GM19395 (cell line): ENCODE measurements at regions not wholly inside any gene's neighbourhood (a gene's known extent, or its start where the extent isn't known, plus 50 kb on each side); places are given as distances from the start of the nearest gene placed in this dataset.

Experiments
- ATAC-seq: cut with Tn5 transposase; IDR thresholded peaks from one replicate; pipeline ENCODE4 v1.9.1; 2021; ENCODE audit warnings: mild to moderate bottlenecking, moderate library complexity; ENCODE audit not compliant: unreplicated experiment

DNA sequence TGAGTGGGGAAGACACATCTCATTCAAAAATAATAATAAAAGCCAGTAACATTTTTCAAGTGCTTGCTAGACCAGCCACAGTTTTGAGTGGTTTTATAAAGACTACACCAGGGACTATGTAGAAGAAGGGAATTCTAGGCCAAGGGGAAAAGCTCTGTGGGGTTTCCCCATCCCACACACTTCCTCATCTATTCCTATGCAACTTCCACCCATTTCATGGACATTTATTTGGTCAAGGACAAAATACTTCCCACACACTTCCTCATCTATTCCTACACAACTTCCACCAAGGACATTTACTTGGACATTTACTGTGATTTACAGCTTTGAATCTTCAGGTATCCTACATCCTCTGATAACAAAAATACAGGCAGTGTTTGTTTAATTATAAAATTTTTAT is 86.5 kb upstream of the KLF3 start:
- ATAC-seq = no peak

DNA sequence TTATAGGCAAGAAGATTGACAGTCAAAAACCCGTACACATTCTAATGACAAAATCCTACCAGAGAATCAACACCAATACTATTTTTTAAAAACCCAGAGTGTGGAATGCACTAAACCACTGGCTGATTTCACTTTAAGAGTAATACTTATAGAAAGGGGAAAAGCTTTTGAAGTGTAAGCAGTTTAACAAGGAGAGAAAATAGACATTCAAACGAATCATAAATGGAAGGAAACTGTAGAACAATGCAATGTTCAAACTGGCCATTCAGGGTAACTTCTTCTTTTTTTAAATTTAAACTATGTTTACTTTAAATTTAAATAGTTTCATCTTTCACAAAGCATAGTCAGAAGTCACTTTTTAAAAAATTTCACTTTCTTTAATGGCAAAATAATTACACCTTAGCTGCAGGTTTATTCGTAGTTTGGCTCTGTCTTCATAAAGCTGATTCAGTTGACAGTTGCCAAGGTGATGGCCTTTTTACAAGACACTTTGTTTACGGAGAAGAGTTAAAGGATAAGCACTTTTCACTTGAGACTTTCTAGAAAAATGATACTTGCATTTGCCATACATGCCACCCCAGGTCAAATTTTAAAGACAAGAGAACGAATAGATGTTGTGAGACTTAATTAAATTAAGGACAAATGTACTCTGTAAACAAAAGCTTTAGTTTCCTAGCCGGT is 82.4 kb upstream of the KLF3 start:
- ATAC-seq = no peak

DNA sequence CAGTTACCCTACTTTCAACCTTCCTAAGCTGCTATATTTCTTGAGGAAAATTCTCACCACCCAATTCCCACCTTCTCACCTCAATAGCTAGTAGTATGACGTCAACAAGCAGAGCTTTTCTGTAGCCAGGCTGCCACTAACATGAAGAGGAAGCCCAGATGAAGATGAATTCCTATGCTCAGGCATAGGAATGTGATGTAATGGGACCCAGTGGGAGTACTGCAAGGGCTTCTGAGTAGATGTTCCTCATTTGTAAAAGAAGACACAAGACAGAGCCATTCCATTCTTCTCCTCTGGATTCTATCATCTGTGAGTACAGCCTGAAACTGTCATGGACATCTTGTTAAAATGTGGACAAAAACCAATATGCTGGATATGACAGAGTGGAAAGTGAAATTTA is 81.6 kb upstream of the KLF3 start:
- no peak for ATAC-seq

DNA sequence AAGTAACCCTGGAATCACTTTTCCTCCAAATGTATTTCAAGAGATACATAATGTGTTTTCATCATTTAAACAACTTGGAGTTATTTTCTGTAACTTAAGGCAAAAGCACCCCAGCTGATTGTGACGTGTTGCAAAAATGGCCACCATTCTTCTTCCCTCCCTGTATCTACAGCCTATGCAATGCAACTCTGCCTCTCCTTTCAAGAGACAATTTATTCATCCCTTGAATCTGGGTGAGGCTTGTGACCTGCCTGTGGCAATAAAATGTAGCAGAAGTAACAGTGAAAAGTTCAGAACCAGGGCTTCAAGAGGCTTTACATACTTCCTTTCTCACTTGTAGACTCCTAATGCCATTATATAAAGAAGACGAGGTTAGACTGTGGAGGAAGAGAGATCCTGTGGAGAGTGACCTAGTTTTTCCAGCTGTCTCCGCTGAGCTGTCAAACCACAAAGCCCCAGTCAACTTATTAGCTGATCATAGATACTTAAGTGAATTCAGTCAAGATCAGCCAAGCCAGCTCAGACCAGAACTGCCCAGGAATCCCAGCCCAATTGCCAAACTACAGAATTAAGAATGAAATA is 81.0 kb upstream of the KLF3 start:
- no peak for ATAC-seq

DNA sequence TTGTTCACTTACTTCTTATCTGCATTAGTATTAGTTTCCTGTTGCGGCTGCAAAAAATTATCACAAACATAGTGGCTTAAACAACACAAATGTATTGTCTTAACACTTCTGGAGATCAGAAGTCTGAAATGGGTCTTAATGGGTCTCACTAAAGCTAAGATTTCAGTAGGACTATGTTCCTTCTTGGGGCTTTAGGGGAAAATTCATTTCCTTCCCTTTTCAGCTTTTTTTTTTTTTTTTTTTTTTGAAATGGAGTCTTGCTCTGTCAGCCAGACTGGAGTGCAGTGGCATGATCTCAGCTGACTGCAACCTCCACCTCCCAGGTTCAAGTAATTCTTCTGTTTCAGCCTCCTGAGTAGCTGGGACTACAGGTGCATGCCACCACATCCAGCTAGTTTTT is 78.1 kb upstream of the KLF3 start:
- no peak for ATAC-seq

DNA sequence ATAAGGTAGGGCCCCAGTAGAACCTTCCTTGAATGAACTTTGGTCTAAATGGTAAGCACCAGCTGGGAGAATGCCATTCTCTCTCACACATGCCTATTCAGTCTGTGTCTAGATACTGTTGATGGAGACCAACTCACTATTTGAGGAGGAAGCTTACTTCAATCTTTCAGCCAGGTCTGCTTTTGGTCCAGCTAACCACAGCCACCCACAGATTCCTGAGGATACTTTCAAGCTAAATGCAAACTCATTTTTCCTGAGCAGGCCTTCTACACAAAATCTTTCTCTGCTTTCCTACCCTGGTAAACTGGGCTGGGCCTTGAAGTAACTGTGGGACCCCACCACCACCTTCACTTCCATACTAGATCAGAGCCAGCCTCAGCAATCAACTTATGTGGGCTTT is 76.9 kb upstream of the KLF3 start:
- ATAC-seq = no peak

DNA sequence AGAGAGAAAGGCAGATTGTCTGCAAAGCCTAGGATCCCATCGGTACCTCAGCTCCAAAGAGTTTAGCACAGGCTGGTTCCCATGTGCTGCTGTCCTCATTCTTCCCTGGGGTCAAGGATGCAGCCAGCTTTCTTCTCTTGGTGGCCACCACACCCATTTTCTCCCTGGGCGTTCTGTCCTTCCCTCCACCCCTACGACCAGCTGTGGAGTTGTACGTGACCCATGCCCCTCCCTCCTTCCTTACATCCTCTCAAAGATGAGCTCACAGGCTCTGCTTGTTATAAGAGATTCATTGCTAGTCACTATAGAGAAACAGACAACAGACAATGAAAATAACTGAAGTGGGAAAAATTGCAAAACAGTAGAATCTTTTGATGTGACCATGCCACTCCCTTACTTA is 74.0 kb upstream of the KLF3 start:
- ATAC-seq = no peak

DNA sequence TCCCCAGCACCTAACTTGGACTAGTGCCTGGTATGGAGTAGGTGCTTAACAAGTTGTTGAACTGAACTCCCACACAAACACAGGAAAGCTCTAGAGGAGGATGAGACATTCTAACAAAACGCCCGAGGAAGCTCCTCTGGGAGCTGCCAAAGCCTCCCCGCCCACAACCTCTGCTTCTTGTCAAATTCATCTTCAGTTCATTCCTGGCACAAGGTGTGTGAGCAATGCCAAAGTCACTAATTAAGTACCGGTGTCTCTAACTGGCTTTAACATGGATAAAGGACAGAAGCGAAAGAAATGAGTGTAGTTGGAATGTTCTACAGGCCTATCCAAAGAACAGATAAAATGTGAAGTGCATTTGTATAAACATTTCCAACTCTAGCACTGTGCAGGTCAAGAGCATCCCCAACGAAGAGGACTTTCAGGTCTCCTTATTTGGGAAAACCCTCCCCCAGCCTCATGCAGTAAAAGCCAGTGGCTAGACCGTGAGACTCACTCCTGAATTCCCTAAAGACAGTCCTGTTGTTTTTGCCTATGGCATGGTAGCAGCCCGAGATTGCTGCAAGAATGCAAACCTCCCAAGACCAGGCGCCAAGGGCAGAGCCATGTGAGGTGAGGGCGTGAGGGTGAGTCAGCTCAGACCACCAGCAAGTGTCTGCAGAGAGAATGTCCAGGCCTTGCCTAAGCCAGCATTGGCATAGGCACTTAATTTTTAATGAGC is 72.2 kb upstream of the KLF3 start:
- no peak for ATAC-seq

DNA sequence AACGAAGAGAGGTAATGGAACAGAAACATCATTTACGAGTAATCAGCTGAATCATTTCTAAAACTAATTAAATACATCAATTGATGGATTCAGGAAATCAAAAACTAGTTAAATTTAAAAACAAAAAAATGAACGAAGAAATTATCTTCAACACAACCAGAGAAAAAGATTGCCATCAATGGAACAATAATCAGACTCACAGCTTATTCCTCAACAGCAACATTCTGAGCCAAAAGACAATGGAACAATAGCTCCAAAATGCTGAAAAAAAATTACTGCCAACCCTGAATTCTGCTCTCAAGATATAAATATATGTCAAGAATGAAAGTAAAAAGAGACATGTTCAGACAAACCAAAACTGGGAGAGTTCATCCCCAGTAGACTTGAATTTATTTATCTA is 65.5 kb upstream of the KLF3 start:
- no peak for ATAC-seq

DNA sequence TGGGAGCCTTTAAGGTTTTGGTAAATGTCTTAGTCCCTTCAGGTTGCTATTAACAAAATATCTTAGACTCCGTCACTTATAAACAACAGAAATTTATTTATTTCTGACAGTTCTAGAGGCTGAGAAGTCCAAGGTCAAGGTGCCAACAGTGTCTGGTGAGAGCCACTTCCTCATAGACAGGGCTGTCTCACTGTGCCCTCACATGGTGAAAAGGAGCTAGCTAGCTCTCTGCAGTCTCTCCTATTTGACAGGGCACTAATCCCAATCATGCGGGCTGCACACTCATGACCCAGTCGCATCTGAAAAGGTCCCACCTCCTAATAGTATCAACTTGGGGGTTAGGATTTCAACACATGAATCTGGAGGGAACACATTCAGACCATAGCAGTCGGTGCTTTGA is 63.4 kb upstream of the KLF3 start:
- no peak for ATAC-seq

DNA sequence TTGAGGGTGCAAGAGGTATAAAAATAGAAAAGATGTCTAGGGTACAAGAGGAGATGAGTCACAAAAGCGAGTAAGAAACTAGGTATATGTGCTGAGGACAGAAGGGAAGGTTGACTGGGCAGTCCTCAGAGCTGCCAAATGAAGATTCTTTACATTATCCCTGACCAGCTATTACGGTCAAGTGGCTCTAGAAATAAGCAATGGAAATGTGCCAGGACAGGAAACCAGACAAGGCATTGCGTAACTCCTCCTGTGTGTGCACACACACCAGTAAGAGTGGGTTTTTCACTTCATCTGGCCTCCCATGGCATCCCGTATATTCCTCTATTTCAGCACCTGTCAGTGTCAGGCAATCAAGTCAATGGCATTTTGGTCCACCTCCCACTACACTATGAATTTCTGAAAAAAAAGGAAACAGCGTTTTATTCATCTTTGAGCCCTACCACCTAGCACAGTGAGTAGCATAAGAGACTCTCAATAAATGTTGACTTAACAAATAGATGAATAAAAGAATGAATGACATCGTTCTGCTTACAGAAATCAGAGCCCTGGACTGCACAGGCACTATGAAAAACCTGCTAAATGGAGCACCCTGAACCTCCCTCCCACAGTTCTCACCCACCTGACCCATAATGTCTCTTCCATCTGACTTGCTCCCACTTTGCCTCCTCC is 62.6 kb upstream of the KLF3 start:
- no peak for ATAC-seq

DNA sequence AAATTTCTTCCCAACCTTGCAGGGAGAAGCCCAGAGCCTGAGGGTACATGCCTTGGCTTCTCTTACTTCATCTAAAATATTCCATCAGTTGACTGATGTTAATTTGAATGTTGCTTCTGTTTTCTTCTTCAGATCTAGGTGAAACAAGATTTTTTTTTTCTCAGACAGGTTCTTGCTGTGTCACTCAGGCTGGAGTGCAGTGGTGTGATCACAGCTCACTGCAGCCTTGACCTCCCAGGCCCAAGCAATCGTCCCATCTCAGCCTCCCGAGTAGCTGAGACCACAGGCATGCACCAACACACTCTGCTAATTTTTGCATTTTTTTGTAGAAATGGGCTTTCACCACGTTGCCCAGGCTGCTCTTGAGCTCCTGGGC is 62.1 kb upstream of the KLF3 start:
- ATAC-seq = no peak

DNA sequence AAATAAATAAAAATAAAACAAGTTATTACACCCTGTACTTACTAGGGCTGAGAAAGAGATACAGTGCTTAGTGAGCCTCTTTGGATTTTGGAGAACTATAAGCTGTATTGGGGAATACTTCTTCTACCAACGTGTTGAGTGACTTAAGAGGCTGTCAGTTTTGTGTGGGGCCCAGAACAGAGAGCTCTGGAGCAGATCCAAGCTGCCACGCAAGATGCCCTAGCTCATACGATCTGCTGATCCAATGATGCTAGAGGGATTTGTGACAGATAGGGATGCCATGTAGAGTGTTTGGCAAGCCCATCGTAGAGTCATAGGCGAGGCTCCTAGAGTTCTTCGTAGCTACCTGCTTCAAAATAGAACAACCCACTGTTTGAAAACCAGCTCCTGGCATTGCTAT is 60.3 kb upstream of the KLF3 start:
- ATAC-seq = no peak

DNA sequence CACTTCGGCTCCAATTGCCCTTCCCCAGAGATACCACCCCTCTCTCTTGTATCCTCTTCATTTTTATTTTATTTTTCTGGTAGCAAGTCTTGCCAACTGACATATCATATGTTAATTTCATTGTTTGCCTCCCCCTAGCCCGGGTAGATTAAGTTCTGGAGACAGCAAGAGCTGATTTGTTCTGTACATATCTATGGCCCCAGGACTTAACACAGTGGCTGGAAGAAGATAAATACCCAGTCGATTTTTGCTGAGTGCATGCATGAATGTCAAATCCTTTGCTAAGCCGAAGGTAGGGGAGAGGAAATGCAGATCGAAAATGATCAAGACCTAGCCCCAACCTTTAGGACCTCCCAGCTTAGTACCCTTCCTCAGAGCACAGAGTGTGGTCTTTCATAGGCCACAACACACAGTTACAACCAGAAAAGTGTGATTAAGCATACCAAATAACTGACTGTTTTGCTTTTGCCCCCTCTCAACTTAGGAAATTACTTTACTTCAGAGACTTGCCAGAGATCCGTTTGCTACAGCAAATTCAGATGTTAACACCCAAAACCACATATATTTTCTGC is 58.7 kb upstream of the KLF3 start:
- no peak for ATAC-seq

DNA sequence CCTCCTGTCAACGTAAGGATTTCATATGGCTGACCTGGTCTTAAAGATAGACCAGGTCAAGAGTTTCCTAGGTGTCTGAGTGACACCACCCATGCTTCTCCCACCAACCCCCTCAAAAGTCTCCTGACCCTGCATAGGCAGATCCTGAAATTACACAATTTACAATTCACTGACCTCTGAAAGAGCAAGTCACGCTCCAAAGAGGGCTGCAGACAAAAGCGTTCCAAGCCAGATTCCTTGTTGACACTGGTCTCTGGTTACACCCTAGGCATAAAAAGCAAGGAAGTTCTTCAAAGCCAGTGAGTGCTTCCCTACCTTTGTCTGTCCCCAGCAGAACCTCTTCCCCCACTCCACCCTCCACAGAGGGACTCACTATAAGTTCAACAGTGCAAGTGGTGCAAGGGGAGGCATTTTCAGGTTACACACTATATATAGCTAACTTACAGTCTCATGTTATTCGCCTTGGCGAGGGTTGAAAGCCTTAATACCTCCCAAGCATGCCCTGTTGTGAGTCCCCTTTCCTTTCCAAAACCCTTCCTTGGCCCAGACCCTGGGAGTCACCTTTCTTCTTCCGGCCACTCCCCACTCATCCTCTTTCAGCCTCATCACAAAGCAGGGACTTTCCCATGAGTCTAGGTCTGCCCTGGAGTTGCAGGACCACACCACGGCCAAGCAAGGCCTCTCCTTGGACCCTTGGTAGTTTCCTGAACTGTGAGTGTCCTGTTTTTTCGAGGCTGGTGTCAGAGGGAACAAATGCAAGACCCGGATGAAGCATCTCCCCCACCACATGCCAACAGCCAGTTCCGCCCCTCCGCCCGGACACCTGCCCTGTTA is 58.0 kb upstream of the KLF3 start:
- no peak for ATAC-seq

DNA sequence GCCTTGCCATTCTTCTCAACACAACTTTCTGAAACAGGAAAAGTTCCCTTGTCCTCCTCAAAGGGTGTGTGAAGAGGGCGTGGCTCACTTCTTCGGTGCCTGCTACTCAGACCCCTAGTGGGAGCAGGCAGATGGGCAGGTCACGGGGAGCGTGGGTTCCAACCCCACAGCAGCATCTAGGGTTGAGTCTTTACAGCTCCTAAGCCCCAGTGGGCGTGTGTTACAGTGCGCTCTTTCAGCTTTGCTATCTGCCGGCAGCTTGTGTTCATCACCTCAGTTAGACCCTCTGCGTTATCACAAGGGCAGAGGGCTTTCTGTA is 57.5 kb upstream of the KLF3 start:
- ATAC-seq = no peak

DNA sequence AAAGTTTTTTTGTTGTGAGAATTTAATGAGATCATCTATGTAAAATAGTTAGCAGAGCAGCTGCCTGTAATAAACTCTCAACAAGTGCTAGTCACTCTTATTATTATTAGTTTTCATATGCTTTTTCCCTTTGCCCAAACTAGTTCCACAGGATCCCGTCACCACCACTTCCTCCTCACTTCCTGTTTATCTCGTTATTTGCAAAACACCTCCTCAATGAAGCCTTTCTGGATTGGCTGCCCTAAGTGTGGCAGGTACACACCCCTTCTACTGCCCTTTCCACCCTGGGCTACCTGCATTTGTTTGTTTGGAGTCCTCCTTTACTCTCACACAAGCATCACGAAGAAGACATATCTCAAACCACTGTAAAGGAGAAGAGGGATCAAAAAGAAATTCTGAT is 54.4 kb upstream of the KLF3 start:
- ATAC-seq = no peak

DNA sequence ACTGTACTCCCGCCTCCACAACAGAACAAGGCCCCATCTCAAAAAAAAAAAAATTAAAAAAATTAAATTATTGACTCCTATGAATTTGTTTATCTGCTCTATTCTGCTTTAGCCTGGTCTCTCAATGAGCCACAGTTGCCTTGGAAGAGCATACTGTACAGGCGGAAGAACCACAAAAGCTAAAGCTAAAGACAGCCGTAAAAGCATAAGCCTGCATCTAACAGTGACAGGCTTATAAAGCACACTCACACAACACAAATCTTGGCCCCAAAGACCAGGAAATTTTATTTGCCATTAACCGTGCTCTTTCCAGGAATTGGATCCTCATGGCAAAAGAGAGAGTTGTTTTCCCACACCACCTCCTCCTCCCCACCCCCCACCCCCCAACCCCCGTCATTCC is 53.5 kb upstream of the KLF3 start:
- ATAC-seq = no peak

DNA sequence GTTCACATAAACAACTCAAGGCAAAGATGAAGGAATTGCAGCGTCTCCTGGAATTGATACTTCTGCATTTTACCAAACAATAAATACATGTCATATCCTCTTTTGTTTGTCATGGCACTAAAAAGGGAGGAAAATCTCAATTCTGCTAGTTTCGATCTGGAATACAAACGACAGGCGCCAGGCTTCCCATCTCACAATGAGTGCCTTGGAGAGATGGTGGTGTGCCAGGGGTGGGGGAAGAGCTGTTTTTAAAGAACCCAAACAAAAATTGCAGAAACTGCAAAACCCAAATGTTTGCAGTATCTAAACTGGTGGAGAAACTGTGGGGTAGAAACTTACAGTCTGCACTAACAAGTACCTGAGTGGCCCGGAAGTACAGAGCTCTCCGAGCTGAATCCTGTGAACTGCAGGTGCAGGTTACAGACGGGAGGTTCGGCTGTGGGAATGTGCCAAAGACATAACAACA is 53.0 kb upstream of the KLF3 start:
- ATAC-seq = no peak

DNA sequence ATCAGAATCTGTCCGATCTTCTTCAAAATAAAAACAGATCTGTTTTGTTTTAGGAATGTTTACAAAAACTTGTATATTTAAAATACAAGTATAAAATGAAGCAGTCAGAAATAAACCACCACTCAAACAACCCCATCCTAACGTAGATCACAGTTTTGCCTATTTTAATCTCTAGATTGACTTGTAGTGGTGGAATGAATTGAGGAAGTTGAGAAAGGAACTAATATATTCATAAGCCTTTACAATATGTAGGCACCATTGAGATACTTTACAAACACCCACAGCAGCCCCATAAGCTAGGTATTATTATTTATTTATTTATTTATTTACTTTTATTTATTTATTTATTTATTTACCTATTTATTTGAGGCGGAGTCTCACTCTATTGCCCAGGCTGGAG is 52.3 kb upstream of the KLF3 start:
- no peak for ATAC-seq
